ENCODE measurements at regions not wholly inside any gene's neighbourhood (a gene's known extent, or its start where the extent isn't known, plus 50 kb on each side); places are given as distances from the start of the nearest gene placed in this dataset. TPM values are rescaled to one million over a fixed set of nuclear protein-coding genes. Genes with fewer than 3 reads are reported as not detected.

GRCh38 chr20:25750765-25751696 is 54.4 kb upstream of the ZNF337 start:
- ATAC-seq (ENCODE audit: insufficient read depth, low FRiP score), result peak; percentile 93
- peak; percentile 73 to 86 (median 75) for DNase-seq
- WGBS, 2 donors, result 22 to 40% methylated on average over 36 of the region's 36 CpGs

GRCh38 chr20:25750220-25750764 is 53.6 kb upstream of the ZNF337 start:
- WGBS, 2 donors, result 77 to 92% methylated on average over 9 of the region's 9 CpGs
- no peaks in the 10 kb centered on the region for H3K36me3 ChIP-seq (ENCODE audit: control insufficient read depth in 4 of 4, insufficient read depth in 4 of 4, low read length in 4 of 4)
- no peak for TF ChIP-seq CTCF (IDR thresholded peaks at IDR 0.05; ENCODE audit: control extremely low read depth, extremely low read depth)
- ATAC-seq (ENCODE audit: insufficient read depth, low FRiP score), result no peak
- peaks cover 0 to 9% (median 0%) of the 10 kb centered on the region in 5 donors for H3K4me1 ChIP-seq (ENCODE audit: control insufficient read depth in 5 of 5, insufficient read depth in 5 of 5, low read length in 5 of 5)
- no peak for DNase-seq
- no peak overlapping the region for H3K4me3 ChIP-seq
- no peak overlapping the region for H3K27ac ChIP-seq (ENCODE audit: low read depth in 1 of 2, low read length in 1 of 2)
- peaks cover 0 to 5% (median 0%) of the 10 kb centered on the region in 4 donors for H3K9me3 ChIP-seq (ENCODE audit: control insufficient read depth in 4 of 4, insufficient read depth in 3 of 4, low read length in 3 of 4)
- peak overlapping the region in 1 of 2 donors; percentile 71 for H3K9ac ChIP-seq (ENCODE audit: insufficient read depth in 1 of 2, low read length in 2 of 2)
- no peaks in the 10 kb centered on the region for H3K27me3 ChIP-seq (ENCODE audit: control insufficient read depth in 3 of 3, insufficient read depth in 3 of 3, low read length in 2 of 3)

More at GRCh38 chr20:25750765-25751696, 54.4 kb upstream of the ZNF337 start:
- peak overlapping the region in 1 of 2 donors; percentile 71 for H3K27ac ChIP-seq (ENCODE audit: low read depth in 1 of 2, low read length in 1 of 2)
- no peak for TF ChIP-seq CTCF (IDR thresholded peaks at IDR 0.05; ENCODE audit: control extremely low read depth, extremely low read depth)
- no peaks in the 10 kb centered on the region for H3K36me3 ChIP-seq (ENCODE audit: control insufficient read depth in 4 of 4, insufficient read depth in 4 of 4, low read length in 4 of 4)
- no peaks in the 10 kb centered on the region for H3K27me3 ChIP-seq (ENCODE audit: control insufficient read depth in 3 of 3, insufficient read depth in 3 of 3, low read length in 2 of 3)
- peaks cover 0 to 5% (median 0%) of the 10 kb centered on the region in 4 donors for H3K9me3 ChIP-seq (ENCODE audit: control insufficient read depth in 4 of 4, insufficient read depth in 3 of 4, low read length in 3 of 4)
- H3K9ac ChIP-seq (ENCODE audit: insufficient read depth in 1 of 2, low read length in 2 of 2), result peak overlapping the region in 1 of 2 donors; percentile 71
- H3K4me1 ChIP-seq (ENCODE audit: control insufficient read depth in 5 of 5, insufficient read depth in 5 of 5, low read length in 5 of 5), result peaks cover 0 to 9% (median 0%) of the 10 kb centered on the region in 5 donors
- H3K4me3 ChIP-seq, result peak overlapping the region; percentile 31

GRCh38 chr20:25749649-25750048 is 53.0 kb upstream of the ZNF337 start:
- no peaks in the 10 kb centered on the region for H3K27me3 ChIP-seq (ENCODE audit: control insufficient read depth in 3 of 3, insufficient read depth in 3 of 3, low read length in 2 of 3)
- H3K4me3 ChIP-seq, result no peak overlapping the region
- H3K36me3 ChIP-seq (ENCODE audit: control insufficient read depth in 4 of 4, insufficient read depth in 4 of 4, low read length in 4 of 4), result no peaks in the 10 kb centered on the region
- peaks cover 0 to 9% (median 0%) of the 10 kb centered on the region in 5 donors for H3K4me1 ChIP-seq (ENCODE audit: control insufficient read depth in 5 of 5, insufficient read depth in 5 of 5, low read length in 5 of 5)
- peaks cover 0 to 5% (median 0%) of the 10 kb centered on the region in 4 donors for H3K9me3 ChIP-seq (ENCODE audit: control insufficient read depth in 4 of 4, insufficient read depth in 3 of 4, low read length in 3 of 4)
- 91 to 95% methylated on average over 4 of the region's 4 CpGs for WGBS, 2 donors
- H3K9ac ChIP-seq (ENCODE audit: insufficient read depth in 1 of 2, low read length in 2 of 2), result no peak overlapping the region
- TF ChIP-seq CTCF (IDR thresholded peaks at IDR 0.05; ENCODE audit: control extremely low read depth, extremely low read depth), result no peak
- H3K27ac ChIP-seq (ENCODE audit: low read depth in 1 of 2, low read length in 1 of 2), result no peak overlapping the region
- ATAC-seq (ENCODE audit: insufficient read depth, low FRiP score) (no peak), DNase-seq (no peak)

Small RNA genes in the stretch of these regions (small RNA-seq; reads per million reads assigned to genes)
- gene CFTRP1 (ENCODE audit: low replicate concordance), result not detected
